Activated CD8-positive, alpha-beta memory T cell treated with anti-CD3 and anti-CD28 coated beads, Interleukin-2, amount 50 U/mL, for 24 hours (primary cell): ENCODE measurements at regions not wholly inside any gene's neighbourhood (a gene's known extent, or its start where the extent isn't known, plus 50 kb on each side); places are given as distances from the start of the nearest gene placed in this dataset.
"Not testable (repeated sequence)": the region's sequence is repeated elsewhere in the genome, so short reads cannot be mapped to it uniquely, and the experiment has no call there.

Source experiments
- DNase-seq: peaks from one replicate; pipeline ENCODE4 v3.0.0-alpha.2; 2020; ENCODE audit errors: extremely low read depth

- no peak for DNase-seq
Observed at GRCh38 chr2:43071599-43072550, 154.5 kb downstream of the ZFP36L2 start.

GRCh38 chr2:43070676-43071502 lies 155.5 kb downstream of the ZFP36L2 start:
- DNase-seq: no peak

DNA sequence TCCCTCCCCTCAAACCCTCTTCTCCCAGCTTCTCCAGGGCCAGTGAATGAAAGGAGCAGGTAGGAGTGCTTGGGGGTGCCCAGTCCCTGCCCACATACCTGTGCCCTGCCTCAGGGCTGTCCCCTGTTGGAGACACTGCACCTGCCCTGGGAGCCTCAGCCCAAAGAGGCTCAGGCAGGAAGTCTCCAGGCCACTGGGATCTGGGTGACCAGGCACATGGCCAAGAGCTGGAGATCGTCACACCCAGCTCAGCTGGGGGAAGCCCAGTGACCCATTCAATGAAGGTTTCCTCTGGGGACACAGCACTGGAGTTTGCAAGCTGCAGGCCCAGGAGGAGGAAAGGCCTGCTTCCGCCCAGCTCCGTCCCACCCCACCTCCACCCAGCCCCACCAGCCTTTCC lies 156.4 kb downstream of the ZFP36L2 start:
- DNase-seq: no peak

GRCh38 chr2:43068631-43069517 lies 157.5 kb downstream of the ZFP36L2 start:
- DNase-seq: no peak

DNA sequence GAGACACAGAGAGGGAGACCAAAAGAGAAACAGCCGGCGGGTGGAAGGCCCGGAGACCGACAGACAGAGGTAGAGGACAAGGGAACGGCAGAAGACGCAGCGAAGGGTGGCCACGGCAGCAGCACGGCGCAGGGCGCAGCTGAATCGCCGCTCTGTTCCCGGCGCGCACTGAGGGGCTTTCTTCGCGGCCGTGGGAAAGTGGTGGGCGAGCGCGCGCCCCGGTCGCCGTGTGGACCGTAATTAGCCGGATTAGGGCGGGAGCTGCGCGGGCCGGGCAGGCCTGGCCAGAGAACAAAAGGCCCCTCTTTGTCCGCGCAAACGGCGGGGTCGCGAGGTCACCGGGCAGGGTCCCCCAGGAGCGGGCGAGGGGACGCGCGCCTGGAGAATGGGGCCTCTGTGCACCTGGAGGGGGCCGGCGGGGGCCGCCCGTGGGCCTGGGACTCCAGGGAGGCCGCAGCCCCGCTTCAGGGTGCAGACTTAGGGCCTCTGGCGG lies 158.3 kb downstream of the ZFP36L2 start:
- no peak for DNase-seq

DNA sequence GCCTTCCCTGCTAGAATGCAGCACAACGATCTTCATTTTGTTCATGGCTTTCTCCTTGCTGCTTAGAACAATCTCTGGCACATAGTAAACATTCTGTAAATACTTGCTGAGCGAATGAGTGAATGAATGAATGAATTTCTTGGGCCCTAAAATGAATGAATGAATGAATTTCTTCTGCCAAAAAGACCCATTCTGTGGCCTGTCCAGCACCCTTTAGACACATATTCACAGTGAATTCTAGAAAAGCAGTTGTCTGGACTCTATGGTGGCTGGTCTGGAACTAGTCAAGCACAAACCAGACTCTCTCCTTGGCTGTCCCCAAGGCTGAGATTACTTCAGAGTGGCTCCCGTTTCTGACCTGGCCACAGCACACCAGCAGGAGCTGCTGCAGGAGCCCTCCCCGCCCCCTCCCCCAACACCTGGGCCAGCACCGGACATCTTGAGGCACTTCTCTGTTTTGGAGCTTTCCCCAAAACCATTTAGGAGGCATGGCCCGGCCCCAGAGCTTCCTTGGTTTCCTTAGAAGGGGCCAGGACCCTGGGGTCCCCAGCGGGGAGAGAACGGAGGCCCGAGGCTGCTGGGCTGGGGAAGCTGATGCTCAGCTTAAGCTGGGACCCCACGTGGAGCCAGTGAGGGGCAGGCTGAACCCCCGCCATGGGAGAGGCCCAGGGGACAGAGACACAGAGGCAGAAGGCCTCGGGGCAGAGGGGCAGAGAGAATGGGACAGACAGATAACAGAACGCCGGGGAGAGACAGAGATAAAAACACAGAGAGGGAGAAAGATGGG lies 159.0 kb downstream of the ZFP36L2 start:
- DNase-seq: no peak

GRCh38 chr2:43066541-43067253 lies 159.7 kb downstream of the ZFP36L2 start:
- not testable (repeated sequence) for DNase-seq

- DNase-seq: no peak
Observed at GRCh38 chr2:43065871-43066270, 160.5 kb downstream of the ZFP36L2 start.

- DNase-seq: no peak
Observed at GRCh38 chr2:43065036-43065435, 161.4 kb downstream of the ZFP36L2 start.

- DNase-seq: not testable (repeated sequence)
Observed at GRCh38 chr2:43063096-43063495, 163.3 kb downstream of the ZFP36L2 start.

- DNase-seq: no peak
Observed at GRCh38 chr2:43062058-43062457, 164.3 kb downstream of the ZFP36L2 start.

GRCh38 chr2:43060390-43061016 lies 165.9 kb downstream of the ZFP36L2 start:
- no peak for DNase-seq

DNA sequence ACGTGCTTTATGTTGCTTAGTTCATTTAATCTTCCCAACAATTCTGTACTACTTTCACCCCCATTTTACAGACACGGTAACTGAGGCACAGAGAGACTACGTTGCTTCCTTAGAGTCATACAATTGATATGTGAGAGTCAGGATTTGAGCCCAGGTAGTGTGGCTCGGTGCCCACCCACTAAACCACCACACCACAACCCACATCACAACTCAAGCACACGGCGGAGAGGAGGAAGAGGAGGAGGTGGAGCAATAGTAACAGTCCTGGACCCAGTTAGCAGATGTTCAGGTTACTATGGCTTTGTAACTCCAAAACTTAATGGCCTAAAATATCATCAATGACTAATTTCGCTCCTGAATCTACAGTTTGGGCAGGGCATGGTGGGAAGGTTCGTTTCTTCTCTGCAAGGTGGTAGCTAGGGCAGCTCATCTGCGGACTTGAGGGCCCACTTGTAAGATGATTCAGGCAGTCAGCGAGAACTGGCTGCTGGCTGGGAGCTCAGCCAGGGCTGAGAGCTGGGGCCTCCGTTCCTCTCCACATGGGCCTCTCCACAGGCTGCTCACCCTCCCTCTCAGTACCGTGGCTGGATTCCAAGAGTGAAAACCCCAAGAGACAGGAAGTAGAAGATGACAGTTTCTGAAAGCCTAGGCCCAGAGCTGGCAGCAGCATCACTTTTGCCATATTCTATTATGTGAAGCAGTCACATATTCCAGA lies 167.1 kb downstream of the ZFP36L2 start:
- peak; percentile 28 for DNase-seq

DNA sequence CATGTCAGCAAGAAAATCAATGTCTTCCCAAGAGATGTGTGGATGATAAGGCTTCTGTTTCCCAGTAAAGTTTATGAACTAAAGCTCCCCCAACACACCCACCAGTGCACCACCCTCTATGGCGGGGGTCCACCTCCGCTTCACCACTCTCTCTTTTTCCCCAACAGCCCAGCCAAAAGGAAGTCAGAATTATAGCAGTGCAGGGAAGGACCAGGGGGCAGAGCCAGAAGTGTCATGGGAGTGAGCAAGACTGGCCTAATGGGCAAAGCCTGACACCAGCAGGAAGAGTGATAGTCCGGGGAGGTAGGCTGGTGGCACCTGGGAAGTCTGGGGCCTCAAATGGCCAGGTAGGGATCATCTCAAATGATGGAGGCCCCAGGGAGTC lies 167.7 kb downstream of the ZFP36L2 start:
- DNase-seq: no peak

GRCh38 chr2:43057742-43058725 lies 168.4 kb downstream of the ZFP36L2 start:
- no peak for DNase-seq

DNA sequence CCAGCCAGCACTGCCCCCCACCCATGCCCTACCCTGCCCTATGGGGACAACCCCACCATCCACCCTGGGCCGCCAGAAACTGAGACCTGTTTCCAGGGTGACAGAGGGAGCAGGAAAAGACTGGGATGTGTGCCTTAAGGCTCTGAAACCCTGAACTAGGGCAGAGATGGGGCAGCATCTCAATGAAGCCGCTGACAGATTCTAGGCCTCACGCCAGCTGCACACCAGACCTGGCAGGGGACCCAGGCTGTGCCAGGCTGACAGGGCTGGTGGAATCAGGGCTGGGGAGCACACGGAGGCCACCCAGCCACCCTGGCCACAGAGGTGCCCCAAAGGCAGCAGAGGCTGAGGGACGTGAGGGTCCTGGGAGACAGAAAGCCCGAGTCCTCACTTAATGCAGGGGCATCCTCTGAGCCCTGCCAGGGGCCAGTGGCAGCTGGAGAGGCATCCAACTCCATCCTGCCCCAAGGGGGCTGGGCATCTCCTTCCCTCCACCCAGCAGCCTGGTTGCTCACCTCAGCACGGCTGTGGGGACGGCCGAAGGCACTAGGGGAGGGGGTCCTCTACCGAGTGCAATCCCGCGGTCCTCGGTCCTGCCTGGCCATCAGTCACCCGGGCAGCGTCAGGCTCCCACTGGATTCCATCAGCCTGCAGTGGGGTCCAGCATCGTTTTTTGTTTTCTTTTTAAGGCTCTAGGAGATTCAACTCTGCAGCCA lies 169.2 kb downstream of the ZFP36L2 start:
- no peak for DNase-seq

GRCh38 chr2:43055985-43056384 lies 170.4 kb downstream of the ZFP36L2 start:
- DNase-seq: no peak
